PC-9 (cell line): ENCODE measurements at regions not wholly inside any gene's neighbourhood (a gene's known extent, or its start where the extent isn't known, plus 50 kb on each side); places are given as distances from the start of the nearest gene placed in this dataset.

ENCODE experiments used
- BruUV-seq: library from RNA; stranded (reverse); fragments of 400-500 nt; replicated peaks from 2 replicates; lab custom pipeline; 2021; lab: Mats Ljungman, UMichigan
- CTCF ChIA-PET: fragments of 300-600 bp; sonication (Branson Sonifier 250); formaldehyde crosslinking; loops from one replicate; lab custom pipeline; 2022; ENCODE audit warnings: antibody characterized with exemption; lab: Charles Lee
- POLR2A ChIA-PET: fragments of 300-600 bp; sonication (Branson Sonifier 250); formaldehyde crosslinking; loops from one replicate; lab custom pipeline; 2022; ENCODE audit warnings: antibody characterized with exemption; ENCODE audit not compliant: unreplicated experiment; lab: Charles Lee
- DNase-seq, 2 experiments: peaks; one replicate each; pipeline versions ENCODE4 v3.0.0 to v3.0.0-alpha.2; 2015 to 2022; ENCODE audit warnings: mixed read lengths in 1 of 2
- H2AFZ ChIP-seq: fragments of 200-600 bp; sonication (generic); 2 replicates; pipeline ENCODE4 v1.8.1; 2017; ENCODE audit warnings: antibody characterized with exemption
- H3F3A ChIP-seq: fragments of 200-600 bp; sonication (generic); 2 replicates; pipeline ENCODE4 v1.8.1; 2017; ENCODE audit warnings: antibody characterized with exemption, mild to moderate bottlenecking, low read depth; ENCODE audit not compliant: insufficient read depth
- H3K27ac ChIP-seq: fragments of 200-600 bp; sonication (generic); 2 replicates; pipeline ENCODE4 v1.6.1; 2016; ENCODE audit warnings: mixed run types
- H3K27me3 ChIP-seq: fragments of 200-600 bp; sonication (generic); 2 replicates; pipeline ENCODE4 v1.6.1; 2016; ENCODE audit warnings: low read depth, mixed run types; ENCODE audit not compliant: insufficient read depth
- H3K36me3 ChIP-seq: fragments of 200-600 bp; sonication (generic); 2 replicates; pipeline ENCODE4 v1.6.1; 2016; ENCODE audit warnings: low read depth, mixed run types
- H3K4me1 ChIP-seq: fragments of 200-600 bp; sonication (generic); replicated peaks from 2 replicates; pipeline ENCODE4 v1.6.1; 2016; ENCODE audit warnings: mixed run types; ENCODE audit not compliant: insufficient read depth
- H3K4me2 ChIP-seq: fragments of 200-600 bp; sonication (generic); 2 replicates; pipeline ENCODE4 v1.6.1; 2017; ENCODE audit warnings: mixed run types
- H3K4me3 ChIP-seq: fragments of 200-600 bp; sonication (generic); 2 replicates; pipeline ENCODE4 v1.6.1; 2016; ENCODE audit warnings: mixed run types
- H3K79me2 ChIP-seq: fragments of 200-600 bp; sonication (generic); 2 replicates; pipeline ENCODE4 v1.6.1; 2017; ENCODE audit warnings: low read depth, mixed run types
- H3K9me2 ChIP-seq: fragments of 200-600 bp; sonication (generic); 2 replicates; pipeline ENCODE4 v1.8.1; 2017; ENCODE audit warnings: mild to moderate bottlenecking; ENCODE audit not compliant: insufficient read depth
- H3K9me3 ChIP-seq: fragments of 200-600 bp; sonication (generic); 2 replicates; pipeline ENCODE4 v1.8.1; 2016; ENCODE audit warnings: low read depth; ENCODE audit not compliant: insufficient read depth
- H4K20me1 ChIP-seq: fragments of 200-600 bp; sonication (generic); 2 replicates; pipeline ENCODE4 v1.8.1; 2017; ENCODE audit not compliant: insufficient read depth
- CTCF ChIP-seq: fragments of 200-600 bp; sonication (generic); conservative IDR thresholded peaks from 2 replicates; pipeline ENCODE4 v1.6.1; 2017; ENCODE audit warnings: mixed run types, antibody characterized with exemption, mild to moderate bottlenecking, moderate library complexity
- EZH2 ChIP-seq: fragments of 200-600 bp; sonication (generic); IDR thresholded peaks from 2 replicates; pipeline ENCODE4 v1.8.0; 2017; ENCODE audit warnings: antibody characterized with exemption, low read depth
- intact Hi-C: fragments of 100-400 bp; cut with micrococcal nuclease; formaldehyde crosslinking; loops from one replicate; pipeline ENCODE4 v1.10.0; 2022; ENCODE audit not compliant: unreplicated experiment

- no peak overlapping the region for H2AFZ ChIP-seq
- no peaks in the 10 kb centered on the region; the same call in 1 of the 2 replicates for H3K9me3 ChIP-seq
- H3F3A ChIP-seq = peaks cover 11% of the 10 kb centered on the region; the same call in 1 of the 2 replicates
- TF ChIP-seq CTCF (no peak), EZH2 (no peak)
- no peaks in the 10 kb centered on the region for H3K36me3 ChIP-seq
- H4K20me1 ChIP-seq = no peaks in the 10 kb centered on the region
- ChIA-PET POLR2A (no interaction called here), CTCF (no interaction called here)
- DNase-seq = no peak
- H3K4me1 ChIP-seq = peaks cover 16% of the 10 kb centered on the region
- H3K9me2 ChIP-seq = no peaks in the 10 kb centered on the region
- intact Hi-C loops = loop anchor here (5.0 kb wide), 1 partner anchor 48 kb away; no protein-coding TSS in a partner anchor
- H3K79me2 ChIP-seq = no peaks in the 10 kb centered on the region
- no peaks in the 10 kb centered on the region for H3K27me3 ChIP-seq
- H3K27ac ChIP-seq = no peak overlapping the region
- H3K4me3 ChIP-seq = no peak overlapping the region
- no TSS peak for BruUV-seq
- H3K4me2 ChIP-seq = no peak overlapping the region
These were observed 172.7 kb upstream of the NR5A2 start for GRCh38 chr1:199854686-199855321.

DNA sequence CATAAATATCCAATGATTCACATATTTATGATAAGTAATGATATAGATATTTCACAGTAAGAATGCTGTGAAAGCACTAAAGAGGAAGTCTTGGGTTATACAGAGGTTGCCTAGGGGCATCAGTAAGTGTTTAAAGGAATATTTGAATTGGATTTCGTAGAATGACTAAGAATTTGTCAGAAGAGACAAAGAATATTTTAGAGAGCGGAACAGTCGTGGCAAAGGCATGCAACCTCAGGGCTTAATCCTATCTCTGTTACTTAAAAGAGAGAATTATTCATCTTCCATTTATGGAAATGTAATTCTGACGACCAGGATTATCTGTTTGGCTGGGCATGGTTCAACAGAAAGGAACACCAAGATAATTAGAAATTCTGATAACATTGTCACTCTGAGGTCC is 171.9 kb upstream of the NR5A2 start:
- peak in 1 of 2 experiments; percentile 62 for DNase-seq
- no peak overlapping the region for H2AFZ ChIP-seq

GRCh38 chr1:199856216-199856780 is 171.2 kb upstream of the NR5A2 start:
- Histone ChIP-seq H2AFZ (no peak overlapping the region), H3K36me3 (no peaks in the 10 kb centered on the region), H4K20me1 (no peaks in the 10 kb centered on the region), H3K4me2 (no peak overlapping the region), H3K27ac (no peak overlapping the region), H3K4me1 (peaks cover 16% of the 10 kb centered on the region), H3K79me2 (no peaks in the 10 kb centered on the region), H3K9me2 (no peaks in the 10 kb centered on the region), H3F3A (peaks cover 12% of the 10 kb centered on the region; the same call in 1 of the 2 replicates), H3K9me3 (no peaks in the 10 kb centered on the region; the same call in 1 of the 2 replicates), H3K27me3 (no peaks in the 10 kb centered on the region), H3K4me3 (no peak overlapping the region)
- TF ChIP-seq CTCF (no peak), EZH2 (no peak)
- no TSS peak for BruUV-seq
- CTCF ChIA-PET = no interaction called here
- no peak for DNase-seq
- intact Hi-C loops = no loop called here
- POLR2A ChIA-PET = interaction anchor here (0.6 kb wide), 1 partner anchor 107 kb away, joined by 4 read pairs; no protein-coding TSS in a partner anchor

More for the DNA sequence above, 171.9 kb upstream of the NR5A2 start:
- intact Hi-C loops = no loop called here
- TF ChIP-seq EZH2 = no peak
- no peak for TF ChIP-seq CTCF
- Histone ChIP-seq H3F3A (peaks cover 12% of the 10 kb centered on the region; the same call in 1 of the 2 replicates), H3K36me3 (no peaks in the 10 kb centered on the region), H3K4me3 (no peak overlapping the region), H3K27ac (0 out of 2 replicates have a peak overlapping the region, but pooled peaks have one; percentile 17), H3K9me3 (no peaks in the 10 kb centered on the region; the same call in 1 of the 2 replicates), H4K20me1 (no peaks in the 10 kb centered on the region), H3K4me2 (no peak overlapping the region), H3K9me2 (no peaks in the 10 kb centered on the region), H3K4me1 (peaks cover 16% of the 10 kb centered on the region), H3K27me3 (no peaks in the 10 kb centered on the region), H3K79me2 (no peaks in the 10 kb centered on the region)
- ChIA-PET POLR2A (no interaction called here), CTCF (no interaction called here)
- no TSS peak for BruUV-seq
